ENCODE measurements at regions not wholly inside any gene's neighbourhood (a gene's known extent, or its start where the extent isn't known, plus 50 kb on each side); places are given as distances from the start of the nearest gene placed in this dataset.

GRCh38 chr5:2007878-2008501 lies 125.3 kb upstream of the IRX4 start:
- TF ChIP-seq CTCF (IDR thresholded peaks at IDR 0.05; ENCODE audit: extremely low read depth, insufficient read depth, missing control alignments) = no peak
- DNase-seq (ENCODE audit: low spot score) = no peak
- in situ Hi-C loops (cut with MboI; ENCODE audit: low pct_unique_long_range_greater_than_20kb, low sequenced_read_pairs, unreplicated experiment) = loop anchor here (25.0 kb wide), 1 partner anchor 246 kb away; no protein-coding TSS in a partner anchor

- TF ChIP-seq CTCF (IDR thresholded peaks at IDR 0.05; ENCODE audit: extremely low read depth, insufficient read depth, missing control alignments) = no peak
- in situ Hi-C loops (cut with MboI; ENCODE audit: low pct_unique_long_range_greater_than_20kb, low sequenced_read_pairs, unreplicated experiment) = loop anchor here (25.0 kb wide), 1 partner anchor 245 kb away; no protein-coding TSS in a partner anchor
Observed at GRCh38 chr5:2007496-2007877, 124.8 kb upstream of the IRX4 start.

DNA sequence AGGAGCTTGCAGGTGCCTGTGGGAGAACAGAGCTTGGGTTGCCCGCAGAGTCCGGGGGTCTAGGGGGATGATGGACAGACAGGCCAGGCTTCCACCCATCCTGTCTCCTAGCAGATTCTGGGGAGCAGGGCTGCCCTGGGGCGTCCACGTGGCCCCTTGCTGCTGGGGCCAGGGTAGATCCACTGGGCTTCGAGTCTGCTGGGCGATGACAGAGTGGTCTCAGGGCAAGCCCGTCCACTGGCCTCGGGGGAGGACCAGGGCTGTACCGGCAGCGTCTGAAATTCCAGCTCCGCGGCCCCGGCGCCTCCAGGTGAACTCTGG lies 124.2 kb upstream of the IRX4 start:
- in situ Hi-C loops (cut with MboI; ENCODE audit: low pct_unique_long_range_greater_than_20kb, low sequenced_read_pairs, unreplicated experiment) = loop anchor here (25.0 kb wide), 1 partner anchor 245 kb away; no protein-coding TSS in a partner anchor
- no peak for DNase-seq (ENCODE audit: low spot score)
- TF ChIP-seq CTCF (IDR thresholded peaks at IDR 0.05; ENCODE audit: extremely low read depth, insufficient read depth, missing control alignments) = no peak

More at GRCh38 chr5:2007496-2007877, 124.8 kb upstream of the IRX4 start:
- no peak for DNase-seq (ENCODE audit: low spot score)

DNA sequence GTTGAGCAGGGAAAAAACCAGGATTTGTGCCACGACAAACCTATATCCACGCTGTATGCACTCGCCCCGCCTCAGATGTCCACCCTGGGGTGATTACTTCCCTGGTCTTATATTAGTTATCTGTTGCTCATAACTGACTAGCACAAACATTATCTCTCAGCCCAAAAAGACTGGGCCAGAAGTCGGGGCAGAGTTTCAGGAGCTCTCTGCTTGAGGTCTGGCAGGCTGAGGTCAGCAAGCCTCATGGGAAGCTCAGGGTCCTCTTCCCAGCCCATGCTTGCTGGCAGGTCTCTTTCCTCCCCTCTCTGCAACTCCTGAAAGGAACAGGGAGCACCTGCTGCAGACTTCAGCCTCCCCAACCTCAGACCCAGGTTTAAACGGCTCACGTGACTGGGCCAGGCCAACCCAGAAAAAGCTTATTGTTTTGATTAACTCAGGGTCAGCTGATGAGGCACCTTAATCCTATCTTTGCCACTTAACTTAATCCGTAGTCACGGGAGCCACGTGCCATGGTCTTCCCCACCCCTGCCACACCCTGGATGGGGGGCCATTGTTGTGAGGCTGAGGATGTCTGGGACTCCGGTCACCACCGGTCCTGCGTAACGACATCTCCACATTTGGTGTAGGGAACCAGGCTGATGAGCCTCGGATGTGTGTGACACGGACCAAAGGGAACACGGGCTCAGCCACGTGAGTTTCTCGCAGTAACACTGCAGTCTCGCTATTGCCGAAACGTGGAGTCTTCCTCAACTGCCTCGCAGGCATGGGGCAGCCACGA lies 123.7 kb upstream of the IRX4 start:
- no peak for TF ChIP-seq CTCF (IDR thresholded peaks at IDR 0.05; ENCODE audit: extremely low read depth, insufficient read depth, missing control alignments)
- no peak for DNase-seq (ENCODE audit: low spot score)
- in situ Hi-C loops (cut with MboI; ENCODE audit: low pct_unique_long_range_greater_than_20kb, low sequenced_read_pairs, unreplicated experiment) = loop anchor here (25.0 kb wide), 1 partner anchor 244 kb away; no protein-coding TSS in a partner anchor

GRCh38 chr5:2005101-2006041 lies 122.6 kb upstream of the IRX4 start:
- TF ChIP-seq CTCF (IDR thresholded peaks at IDR 0.05; ENCODE audit: extremely low read depth, insufficient read depth, missing control alignments) = no peak
- in situ Hi-C loops (cut with MboI; ENCODE audit: low pct_unique_long_range_greater_than_20kb, low sequenced_read_pairs, unreplicated experiment) = loop anchor here (25.0 kb wide), 1 partner anchor 243 kb away; no protein-coding TSS in a partner anchor
- no peak for DNase-seq (ENCODE audit: low spot score)

Measured in GM13977 (cell line).